NCI-H526 treated with DMSO at 0.1 percent for 48 hours (cell line): ENCODE measurements at regions not wholly inside any gene's neighbourhood (a gene's known extent, or its start where the extent isn't known, plus 50 kb on each side); places are given as distances from the start of the nearest gene placed in this dataset.
A peak's percentile ranks its signal among the peaks of the same experiment; 100 is the strongest.

Experiments
- DNase-seq: peaks from one replicate; lab custom pipeline; 2025; lab: John Stamatoyannopoulos, UW

- no peak for DNase-seq
Measured at GRCh38 chr11:27604416-27604815, 95.8 kb downstream of the BDNF start.

DNA sequence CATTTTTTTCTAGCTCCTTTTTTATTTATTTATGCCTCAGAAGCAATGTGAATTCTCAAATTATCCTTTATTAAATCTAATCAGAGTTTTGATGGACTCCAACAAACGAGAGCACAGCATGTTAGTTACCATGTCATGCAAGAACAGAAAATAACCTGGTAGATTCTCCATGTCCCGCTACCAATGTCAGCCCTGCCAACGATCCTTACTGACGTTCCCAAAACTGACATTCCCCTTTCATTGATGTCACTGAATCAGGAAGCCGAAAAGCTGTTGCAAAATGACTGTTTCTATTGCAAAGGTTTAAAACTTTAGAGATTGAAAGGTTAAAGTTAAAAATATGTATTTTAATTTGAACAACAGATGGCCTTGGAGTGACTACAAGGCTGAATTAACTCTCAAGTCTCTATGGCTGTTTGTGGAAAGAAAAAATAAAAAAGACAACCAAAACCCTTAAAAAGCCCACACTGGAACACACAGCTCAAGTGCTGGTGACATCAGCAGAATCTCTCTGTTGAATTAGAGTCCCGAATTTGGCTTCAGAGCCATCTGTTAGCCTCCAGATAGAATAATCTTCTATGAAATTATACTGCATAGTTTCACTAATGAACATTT is 96.8 kb downstream of the BDNF start:
- DNase-seq: no peak

- peak; percentile 7 for DNase-seq
Measured at GRCh38 chr11:27600656-27601055, 94.1 kb upstream of the LIN7C start.

- DNase-seq: no peak
Measured at GRCh38 chr11:27599217-27599616, 92.6 kb upstream of the LIN7C start.

- no peak for DNase-seq
Measured at GRCh38 chr11:27596802-27597201, 90.2 kb upstream of the LIN7C start.

- DNase-seq: no peak
Measured at GRCh38 chr11:27596388-27596787, 89.8 kb upstream of the LIN7C start.

GRCh38 chr11:27592098-27592780 is 85.7 kb upstream of the LIN7C start:
- DNase-seq: no peak

DNA sequence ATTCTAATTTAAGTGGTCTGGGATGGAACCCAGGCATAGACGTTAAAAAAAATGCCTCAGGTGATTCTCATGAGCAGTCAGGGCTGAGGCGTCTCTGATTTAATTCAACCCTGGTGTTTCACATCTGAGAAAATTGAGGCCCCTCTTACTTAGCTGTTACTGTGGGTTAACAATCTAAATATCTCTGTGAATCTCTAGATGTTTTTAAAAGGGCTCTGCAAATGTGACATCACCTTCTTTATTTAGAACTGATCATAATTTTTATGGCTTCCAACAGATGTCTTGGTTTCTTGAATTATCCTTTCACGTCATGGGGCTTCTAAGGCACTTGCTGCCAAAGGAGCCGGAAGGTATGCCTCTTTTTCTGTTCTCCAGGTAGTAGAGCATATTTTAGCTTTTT is 76.1 kb upstream of the LIN7C start:
- no peak for DNase-seq

- DNase-seq: no peak
Measured at GRCh38 chr11:27574342-27574741, 67.8 kb upstream of the LIN7C start.

DNA sequence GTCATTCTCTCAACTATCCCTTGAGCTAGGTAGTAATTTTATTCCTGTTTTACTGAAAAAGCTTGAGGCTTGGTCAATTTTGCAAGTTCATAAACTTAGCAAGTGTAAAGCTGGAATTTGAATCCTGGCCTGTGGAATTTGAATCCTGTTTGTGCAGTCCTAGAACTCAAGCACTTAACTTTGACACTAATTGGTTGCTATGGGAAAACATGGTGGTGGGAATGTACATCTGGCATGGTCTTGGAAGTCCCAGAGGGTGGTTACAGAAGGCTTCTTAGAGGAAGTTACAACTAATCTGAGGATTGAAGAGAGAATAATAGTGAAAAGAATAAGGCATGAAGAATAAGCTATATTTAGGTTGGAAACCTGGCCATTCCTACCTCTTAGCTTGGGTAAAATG is 66.5 kb upstream of the LIN7C start:
- no peak for DNase-seq

DNA sequence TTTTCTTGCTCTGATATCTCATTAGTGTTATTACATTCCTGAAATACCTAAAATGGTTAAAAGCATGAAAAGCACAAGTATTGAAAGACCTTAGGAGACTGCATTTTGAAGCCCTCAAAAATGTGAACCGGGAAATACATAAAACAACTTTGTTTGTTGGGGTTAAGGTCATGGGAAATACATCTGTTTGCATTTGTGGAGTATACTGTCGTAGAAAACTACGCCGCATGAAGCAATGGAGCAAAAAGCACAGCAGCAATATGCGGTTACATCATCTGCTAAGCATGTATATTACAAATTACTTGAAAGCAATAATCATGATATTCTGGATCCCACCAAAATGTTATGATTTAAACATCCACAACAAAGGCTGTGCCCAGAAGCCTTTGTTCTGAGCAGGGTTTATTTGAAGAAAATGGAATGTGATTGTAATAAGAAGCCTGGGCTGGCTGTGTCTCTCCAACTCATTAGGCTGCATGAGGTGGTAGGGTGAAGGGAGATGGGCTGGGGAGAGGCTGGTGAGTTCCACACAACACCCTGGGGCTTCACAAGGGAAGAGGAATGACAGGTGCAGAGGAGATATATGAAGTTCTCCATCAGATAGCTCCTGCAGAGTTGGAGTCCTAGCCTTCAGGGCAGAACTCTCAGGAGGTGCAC is 64.7 kb upstream of the LIN7C start:
- DNase-seq: no peak

GRCh38 chr11:27570542-27570941 is 64.0 kb upstream of the LIN7C start:
- DNase-seq: no peak

GRCh38 chr11:27563641-27564040 is 57.1 kb upstream of the LIN7C start:
- no peak for DNase-seq

- DNase-seq: no peak
Measured at GRCh38 chr11:27563201-27563600, 56.6 kb upstream of the LIN7C start.

DNA sequence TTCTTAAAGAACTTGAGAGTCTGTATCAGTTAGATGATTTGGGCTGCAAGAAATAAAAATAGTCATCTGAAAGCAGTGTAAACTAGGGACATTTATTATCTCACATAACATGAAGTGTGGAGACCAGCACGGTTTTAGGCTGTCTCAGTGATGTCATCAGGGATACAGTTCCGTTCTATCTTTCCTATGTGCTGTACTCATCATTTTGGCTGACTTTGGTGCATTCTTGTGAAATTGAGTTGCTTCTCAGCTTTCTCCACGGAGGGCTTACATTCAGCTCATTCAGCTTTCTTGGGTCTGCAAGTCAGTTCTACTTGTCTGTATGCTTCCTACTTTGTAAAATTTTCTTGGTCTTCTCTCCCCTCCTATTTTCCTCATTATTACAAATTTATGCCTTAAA is 51.8 kb upstream of the LIN7C start:
- no peak for DNase-seq

- no peak for DNase-seq
Measured at GRCh38 chr11:27557226-27557625, 50.7 kb upstream of the LIN7C start.
